Pulmonary artery endothelial cell (primary cell): ENCODE measurements at regions not wholly inside any gene's neighbourhood (a gene's known extent, or its start where the extent isn't known, plus 50 kb on each side); places are given as distances from the start of the nearest gene placed in this dataset.

Source experiments
- DNase-seq: peaks from one replicate; pipeline ENCODE4 v3.0.0-alpha.2; 2011; ENCODE audit warnings: low read depth, low spot score

DNA sequence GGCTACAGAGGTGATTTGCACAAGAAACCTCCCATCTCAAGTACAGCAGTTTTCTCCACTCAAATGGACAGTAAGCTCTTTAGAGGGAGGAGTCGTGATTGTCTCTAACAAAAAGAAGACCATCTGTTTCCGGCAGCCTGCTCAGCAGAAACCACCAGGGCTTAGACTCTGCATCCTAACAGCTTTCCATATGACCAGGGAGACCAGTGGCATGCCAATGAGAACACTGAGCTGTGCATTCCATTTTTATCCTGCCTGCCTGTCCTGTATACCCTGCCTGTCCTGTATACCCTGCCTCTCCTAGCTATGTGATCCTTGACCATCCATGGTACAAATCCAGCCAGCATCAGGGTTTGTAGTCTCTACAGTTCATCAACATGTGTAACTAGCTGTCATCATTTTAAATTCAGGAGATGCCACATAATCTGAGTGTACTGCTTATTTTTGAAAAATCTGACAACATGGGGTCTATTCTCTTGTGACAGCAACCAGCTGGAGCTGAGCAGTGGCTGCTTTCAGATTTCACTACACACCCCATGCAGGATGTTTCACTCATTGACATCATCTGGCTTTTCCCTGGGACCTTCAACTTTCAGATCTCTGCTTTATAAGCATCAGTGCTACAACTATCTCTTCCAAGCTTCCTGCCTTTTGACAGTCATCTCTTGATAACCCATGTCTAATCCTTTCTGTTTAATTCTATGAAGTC is 50.5 kb upstream of the POU2AF2 start:
- no peak for DNase-seq

DNA sequence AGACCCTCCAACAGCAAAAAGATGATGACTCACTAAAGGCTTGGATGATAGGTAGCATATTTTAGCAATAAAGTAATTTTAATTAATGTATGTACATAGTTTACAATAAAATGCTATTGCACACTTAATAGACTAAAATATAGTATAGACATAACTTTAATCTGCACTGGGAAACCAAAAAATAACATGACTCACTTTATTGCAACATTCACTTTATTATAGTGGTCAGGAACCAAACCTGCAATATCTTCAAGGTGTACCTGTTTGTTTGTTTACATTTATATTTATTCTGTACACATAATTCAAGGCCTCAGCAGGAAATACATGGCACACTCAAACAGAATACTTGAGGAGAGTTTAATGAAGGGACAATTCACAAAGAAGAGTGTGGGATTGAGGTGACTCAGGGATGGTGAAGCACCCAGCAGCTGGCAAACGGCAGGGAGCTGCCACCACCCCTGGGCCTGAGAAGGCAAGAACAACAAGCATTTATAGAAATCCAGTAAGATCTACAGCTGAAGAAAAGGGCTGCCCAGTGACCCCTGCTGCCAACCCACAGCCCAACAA is 51.5 kb upstream of the POU2AF2 start:
- no peak for DNase-seq

DNA sequence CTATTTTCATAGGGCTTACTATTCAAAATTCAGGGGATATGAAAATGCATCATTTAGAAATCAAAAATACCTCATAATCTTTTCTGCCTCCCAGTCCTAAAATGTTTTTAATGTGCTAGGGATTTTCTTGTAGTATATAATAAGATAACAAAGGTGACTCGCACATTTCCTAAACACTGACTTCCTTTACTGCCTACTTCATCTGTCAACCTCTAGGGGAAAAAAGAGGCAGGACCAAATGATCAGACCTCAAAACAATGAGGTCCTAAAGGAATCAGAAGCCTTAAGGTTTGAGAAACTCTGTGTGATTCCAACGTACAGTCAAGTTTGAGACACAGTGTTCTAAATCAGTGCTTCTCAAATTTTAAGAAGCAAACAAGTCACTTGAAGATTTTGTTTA is 56.1 kb upstream of the POU2AF2 start:
- DNase-seq: no peak

DNA sequence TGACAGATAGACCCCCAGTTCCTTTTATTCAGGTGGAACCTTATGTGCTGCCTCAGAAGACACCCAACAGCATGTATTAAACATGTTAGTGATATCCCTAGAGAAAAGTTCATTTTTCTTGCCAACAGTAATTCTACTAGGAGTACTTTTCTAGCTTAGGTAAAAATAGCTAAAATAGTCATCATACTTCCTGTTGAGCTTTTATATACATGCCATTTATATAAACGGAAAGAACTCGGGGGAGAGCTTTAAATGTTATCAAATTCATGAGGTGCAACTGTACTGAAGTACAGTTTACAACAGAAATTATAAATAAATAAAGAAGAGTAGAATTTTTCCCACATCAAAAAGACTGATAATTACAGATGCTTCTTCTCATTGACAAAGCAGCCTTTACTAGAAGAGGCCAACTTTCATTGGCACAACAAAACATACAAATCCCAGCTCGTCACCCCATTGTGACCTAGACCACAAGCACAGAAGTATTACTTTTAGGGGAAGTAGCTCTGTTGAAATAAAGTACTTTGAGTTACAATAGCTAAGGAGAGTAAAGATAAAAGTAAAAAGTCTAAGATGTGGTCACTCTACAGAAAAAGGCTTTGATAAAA is 59.1 kb upstream of the POU2AF2 start:
- no peak for DNase-seq

DNA sequence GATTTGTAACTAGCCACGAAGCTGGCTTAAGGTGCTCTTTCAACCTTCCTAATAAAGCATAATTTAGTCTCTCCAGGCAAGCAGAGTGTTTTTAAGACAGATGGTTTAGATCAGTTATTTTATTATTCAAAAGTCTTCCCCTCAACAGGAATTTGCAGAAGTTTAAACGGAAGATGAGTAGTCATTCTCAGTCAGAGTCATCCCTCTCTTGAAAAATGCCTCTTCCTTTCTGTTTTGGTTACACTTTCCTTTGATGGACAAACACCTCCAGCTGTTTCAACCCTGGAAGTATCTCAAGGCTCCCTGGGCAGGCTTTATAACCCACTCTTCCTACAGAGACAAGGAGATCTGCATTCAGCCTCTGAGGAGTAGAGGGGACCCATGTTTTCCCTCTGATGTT is 60.3 kb upstream of the POU2AF2 start:
- no peak for DNase-seq

DNA sequence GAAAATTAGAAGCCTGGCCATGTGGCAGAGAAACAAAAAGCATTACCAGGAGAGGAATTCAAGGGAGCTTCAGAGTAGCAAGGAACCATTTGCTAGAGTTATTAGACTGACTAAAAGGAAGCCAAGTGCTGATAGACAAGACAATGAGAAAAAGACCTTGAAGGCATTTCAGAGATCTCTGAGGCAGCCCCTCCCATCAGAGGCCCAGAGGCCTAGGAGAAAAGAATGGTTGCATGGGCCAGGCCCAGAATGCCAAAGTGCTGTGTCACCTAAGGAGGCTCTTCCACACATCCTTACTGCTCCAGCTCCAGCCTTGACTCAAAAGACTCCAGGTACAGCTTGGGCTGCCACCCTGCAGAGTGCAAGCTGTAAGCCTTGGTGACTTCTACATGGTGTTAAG is 61.8 kb upstream of the POU2AF2 start:
- DNase-seq: no peak

DNA sequence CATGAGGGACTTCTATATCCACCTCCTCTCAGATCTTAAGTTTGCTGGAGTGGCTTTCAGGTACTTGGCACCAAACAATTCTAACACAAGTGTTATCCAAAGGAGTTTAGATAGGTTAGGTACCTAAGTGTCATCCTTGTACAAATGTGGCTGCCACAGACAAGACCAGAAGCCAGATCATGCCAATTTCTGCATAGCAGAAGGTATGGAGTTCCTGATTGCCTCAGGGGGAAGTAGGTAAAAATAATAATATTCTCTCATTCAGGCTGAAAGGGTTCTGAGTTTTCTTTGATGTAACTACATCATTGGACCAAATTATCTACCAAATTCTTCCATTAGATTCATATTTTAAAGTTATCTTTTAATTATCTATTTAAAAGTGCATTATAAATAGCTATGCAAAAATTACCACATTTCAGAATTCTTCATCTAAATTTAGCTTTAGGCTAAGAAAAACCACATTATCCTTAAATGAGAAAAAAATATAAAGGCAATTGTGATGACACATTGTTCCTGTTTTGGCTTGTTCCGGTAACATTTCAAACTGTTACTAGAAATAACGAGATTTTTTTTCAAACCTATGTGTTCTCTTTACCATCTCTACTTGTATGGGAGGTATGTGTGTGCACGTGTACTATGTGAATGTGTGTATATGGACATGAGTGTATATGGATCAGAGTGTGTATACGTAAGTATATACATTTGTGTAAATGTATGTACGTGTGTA is 66.2 kb upstream of the POU2AF2 start:
- DNase-seq: no peak

DNA sequence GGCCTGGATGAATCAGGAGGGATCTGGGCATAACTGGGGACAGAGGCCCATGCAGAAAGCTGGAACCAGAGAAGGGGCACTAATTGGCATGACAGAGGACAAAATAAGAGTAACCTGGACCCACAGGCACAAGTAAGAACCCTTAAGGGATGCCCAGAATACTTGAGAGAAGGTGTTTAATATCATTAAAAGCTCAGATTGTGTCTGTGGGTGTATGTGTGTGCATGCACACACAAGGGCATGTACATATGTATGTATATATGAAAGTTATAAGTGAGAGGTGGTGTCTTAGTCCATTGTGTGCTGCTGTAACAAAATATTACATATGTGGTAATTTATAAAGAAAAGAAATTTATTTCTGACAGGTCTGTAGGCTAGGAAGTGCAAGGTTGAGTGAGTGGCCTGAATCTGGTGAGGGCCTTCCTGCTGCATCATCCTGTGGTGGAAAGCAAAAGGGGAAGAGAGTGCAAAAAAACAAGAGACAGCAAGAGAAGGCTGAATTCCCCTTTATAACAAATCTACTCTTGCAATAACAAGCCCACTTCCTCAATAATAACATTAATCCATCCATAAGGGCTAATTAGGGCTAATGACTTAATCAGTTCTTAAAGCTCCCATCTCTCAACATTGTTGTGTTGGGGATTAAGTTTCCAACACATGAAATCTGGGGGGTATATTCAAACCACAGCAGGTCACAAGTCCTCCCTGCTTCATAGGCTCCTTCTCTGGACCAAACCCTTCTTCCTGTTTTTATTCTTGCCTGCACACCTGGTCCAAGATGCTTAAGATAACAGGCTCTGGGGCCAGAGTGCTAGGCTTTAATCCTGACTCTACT is 68.3 kb upstream of the POU2AF2 start:
- DNase-seq: no peak

DNA sequence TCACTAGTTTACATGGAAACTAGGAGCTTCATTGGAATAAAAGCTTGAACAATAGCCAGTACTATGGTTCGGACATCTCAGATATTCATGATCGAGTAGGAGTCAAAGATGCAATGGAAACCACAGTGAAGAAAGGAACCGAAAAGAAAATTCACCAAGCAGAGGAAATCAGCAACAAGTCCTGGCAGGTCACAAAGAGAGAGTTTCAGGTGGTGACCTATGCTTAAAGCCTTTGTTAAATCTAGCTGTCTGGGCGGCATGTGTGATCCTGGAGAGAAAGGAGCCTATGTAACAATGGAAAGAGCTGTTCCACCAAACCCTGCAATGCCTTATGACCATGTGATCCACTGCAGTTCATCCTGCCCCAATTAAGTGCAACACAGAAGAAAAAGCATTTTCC is 68.9 kb upstream of the POU2AF2 start:
- no peak for DNase-seq

DNA sequence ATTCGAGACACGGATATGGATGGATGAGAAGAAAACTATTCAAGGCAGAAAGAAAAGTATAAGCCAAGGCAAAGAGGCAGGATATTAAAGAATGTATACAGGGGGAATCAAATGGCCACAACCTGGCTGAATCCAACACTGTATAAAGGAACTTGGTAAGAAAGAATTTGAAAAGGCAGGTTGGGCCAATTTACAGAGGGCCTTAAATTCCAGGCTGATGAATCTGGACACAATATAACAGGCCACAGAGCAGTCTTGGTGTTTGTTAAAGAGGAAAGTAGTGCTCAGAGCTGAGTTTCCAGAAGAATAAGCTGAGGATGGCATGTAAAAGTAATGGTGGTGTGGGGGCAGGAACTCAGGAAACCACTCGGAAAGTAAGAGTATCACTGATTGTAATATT is 72.3 kb upstream of the POU2AF2 start:
- DNase-seq: no peak

DNA sequence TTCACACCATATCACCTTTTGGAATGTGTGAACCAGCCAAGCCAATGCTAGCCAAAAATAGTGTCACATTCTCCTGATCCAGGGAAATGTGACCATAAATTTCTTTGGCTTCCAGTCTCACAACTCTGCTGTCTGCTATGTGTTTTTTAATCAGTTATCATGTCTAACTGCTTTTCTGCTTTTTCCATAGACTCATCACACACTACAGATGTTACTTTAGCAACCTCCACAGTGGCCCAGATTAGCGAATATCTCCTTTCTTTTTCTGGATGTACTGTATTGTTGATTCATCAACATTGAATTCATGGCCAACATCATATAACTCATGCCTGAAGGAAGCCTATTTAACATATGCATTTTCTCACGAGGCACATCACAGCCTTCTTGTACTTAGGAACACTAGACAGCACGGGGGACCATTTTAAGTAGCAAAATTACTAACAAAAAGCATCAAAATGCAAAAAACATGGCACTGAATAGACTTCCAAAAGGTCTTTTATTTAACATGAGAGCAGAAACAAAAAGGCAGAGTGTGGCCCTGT is 73.1 kb upstream of the POU2AF2 start:
- DNase-seq: no peak

DNA sequence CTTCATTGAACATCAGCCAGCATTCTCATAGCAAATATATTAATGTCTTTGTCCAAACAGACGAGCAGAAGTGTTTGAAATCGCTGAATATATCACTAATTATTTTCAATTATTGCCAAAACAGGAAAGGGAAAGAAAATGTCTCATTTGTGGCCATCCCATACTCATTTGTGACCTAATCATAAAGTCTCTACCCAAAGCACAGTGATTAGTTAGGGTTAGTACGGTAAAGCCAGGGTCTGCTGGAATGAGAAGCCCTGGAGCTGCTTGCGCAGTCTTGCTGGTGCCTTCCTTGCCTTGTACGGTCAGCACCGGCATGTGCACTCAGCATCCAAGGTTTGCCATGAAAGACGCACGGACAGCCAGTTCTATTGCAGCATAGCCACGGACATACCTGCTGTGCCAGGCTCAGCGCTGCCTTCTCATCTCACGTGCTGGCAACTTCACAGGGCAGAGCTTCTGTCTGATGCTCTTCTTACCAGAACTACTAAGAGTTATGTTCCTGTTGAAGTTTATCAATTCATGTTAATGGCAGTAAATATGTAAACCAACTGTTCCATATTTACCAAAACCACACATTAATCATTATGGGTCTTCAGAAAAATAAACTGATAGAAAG is 74.7 kb upstream of the POU2AF2 start:
- no peak for DNase-seq

DNA sequence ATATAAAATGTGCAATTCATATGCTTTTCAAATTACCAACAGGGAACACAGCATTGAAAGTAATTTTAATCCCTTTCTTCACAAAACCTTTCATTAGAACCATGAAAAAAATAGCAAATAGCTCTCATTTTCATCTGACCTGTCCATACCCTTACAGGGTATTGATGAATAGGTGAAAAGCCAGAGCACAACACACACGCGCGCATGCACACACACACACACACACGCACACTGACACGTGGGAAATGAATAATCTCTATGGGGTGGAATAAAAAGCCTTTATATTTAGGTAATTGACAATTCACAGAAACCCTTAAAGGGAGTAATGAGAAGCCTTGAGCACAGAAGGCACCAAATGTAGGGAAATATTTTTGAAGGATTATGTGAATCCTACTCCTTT is 76.2 kb upstream of the POU2AF2 start:
- DNase-seq: no peak

DNA sequence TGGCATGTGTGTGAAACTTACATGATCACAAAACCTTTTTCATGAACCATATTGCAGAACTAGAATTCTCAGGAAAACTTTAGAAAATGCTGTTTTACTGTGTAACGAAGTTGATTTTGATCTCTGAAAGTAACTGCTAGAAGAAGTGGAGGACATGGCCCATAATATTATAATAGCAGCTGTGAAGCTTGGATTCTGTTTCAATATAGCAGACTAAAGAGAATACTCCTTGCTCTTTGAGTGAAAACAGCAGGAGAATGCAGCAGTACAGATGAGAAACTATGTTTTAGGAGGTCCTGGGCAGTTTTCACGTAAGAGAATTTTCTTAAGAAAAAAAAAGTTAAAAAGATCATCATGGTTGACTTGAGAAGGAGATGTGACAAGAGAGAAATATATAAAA is 76.7 kb upstream of the POU2AF2 start:
- no peak for DNase-seq

DNA sequence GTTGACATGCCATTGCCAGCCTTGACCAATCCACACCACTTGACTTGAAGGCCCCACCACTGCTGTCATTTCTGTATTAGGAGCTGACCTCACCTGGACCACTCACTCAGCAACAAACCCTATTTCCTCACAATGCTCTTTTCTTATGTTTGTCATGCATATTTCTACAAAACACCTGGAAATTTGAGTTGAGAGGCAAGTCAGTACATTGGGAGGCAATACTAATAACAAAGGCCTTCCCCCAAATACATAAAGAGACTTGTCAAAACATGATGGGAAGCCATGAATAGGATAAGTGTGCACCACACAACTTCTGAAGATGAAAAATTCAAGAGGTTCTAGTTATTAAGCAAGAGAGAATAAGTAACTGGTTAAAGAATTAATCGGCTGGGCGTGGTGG is 77.9 kb upstream of the POU2AF2 start:
- DNase-seq: no peak

DNA sequence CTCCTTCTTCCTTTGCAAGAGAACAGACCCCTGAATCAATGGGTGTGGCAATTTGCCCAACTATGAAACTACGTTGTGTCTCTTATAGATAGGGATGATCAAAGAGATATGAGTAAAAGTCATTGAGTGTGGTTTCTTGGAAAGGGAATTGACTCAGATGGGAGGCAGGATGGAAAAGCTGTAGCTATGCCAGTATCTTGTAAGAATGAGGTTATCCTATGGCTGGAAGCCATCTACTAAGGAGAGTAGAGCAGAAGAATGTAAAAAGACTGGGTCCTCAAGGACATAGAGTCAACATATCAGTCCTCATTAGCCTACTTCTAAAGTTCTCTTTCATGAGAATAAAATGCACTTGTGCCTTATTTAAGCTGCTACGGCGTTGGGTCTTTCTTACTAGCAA is 78.9 kb upstream of the POU2AF2 start:
- no peak for DNase-seq

DNA sequence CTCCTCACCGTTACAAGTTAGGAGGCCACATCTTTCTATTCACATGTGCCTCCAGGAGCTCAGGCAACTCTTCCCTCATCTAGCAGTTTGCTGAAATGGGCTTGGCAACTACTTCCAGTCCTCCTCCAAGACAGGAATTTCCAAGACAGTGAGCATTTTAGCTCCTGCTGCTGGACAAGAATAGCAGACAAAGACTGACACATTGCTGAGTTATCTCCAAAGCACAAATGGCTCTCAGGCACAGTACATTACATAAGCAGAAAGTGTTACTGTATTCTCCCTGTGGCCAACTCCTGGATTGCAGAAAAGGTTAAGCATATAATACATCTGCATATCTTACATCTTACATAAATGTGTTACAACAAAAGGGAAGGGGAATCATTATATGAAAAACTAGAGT is 83.2 kb upstream of the POU2AF2 start:
- DNase-seq: no peak

DNA sequence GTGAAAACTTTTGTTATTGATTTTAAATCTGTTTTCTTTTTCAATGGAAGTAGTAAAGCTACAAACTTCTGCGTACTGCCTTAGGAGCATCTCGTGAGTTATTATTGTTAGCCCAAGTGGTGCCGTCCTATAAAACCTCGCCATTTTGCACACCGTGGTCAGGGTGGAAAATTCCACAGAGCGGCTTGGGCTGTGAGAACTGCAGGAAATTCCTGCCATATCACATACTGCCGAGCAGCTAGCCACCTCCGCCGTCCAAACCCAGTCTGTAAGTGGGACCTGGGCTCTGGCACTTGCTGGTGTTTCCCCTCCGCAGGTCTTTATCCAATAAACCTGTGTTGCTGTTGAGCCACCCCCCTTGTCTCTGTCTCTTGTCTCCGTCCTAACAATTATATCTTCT is 88.0 kb upstream of the POU2AF2 start:
- DNase-seq: no peak

DNA sequence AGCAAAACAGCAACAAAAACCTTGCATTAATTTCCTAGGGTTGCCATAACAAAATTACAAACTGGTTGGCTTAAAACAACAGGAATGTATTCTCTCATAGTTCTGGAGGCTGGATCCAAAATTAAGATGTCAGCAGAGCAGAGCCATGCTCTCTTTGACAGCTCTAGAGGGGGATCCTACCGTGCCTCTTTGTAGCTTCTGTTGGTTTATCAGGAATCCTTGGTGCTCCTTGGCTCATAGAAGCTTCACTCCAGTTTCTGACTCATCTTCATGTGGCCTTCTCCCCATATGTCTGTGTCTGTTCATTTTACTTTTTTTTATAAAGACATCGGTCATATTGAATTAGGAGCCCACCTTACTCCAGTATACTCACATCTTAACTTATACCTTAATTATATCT is 90.5 kb upstream of the POU2AF2 start:
- no peak for DNase-seq

DNA sequence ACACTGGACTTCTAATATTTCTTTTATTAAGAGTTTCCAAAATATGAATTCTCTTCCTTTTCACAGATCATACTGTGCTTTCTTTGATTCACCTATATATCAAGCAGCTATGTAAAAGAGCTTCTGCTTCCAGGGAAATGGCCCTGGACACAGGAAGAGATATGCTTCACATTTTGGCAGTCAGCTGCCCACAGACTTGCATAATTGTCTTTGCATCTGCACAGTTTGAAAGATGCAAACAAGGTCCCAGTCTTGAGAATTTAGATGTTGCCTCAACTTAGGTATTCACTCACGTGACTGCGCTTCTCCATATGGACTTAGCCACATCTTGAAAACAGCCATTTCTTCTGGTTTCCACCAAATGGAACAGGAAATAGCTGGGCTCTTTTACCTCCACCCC is 92.3 kb upstream of the POU2AF2 start:
- DNase-seq: no peak

DNA sequence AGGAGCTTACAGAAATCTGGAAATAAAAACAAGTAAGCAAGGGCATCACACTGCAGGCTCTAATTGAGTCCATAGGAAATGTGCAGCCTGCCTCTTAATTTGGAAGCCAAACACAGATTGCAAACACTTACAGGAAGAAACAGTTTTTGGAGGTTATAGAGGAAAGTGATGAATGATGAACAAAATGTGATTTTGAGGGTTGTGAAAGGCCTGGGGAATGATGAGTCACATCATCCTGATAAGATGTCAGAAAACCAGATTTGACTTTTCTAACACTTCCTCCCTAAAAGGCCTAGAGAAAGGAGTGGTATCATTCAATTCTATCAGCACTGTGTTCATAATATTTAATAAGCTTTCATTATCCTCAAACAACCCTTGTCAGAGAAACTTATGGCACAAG is 96.6 kb upstream of the POU2AF2 start:
- no peak for DNase-seq
